DOHH2 (cell line): ENCODE measurements at regions not wholly inside any gene's neighbourhood (a gene's known extent, or its start where the extent isn't known, plus 50 kb on each side); places are given as distances from the start of the nearest gene placed in this dataset.

Experiments used
- EZH2phosphoT487 ChIP-seq: fragments of 200-600 bp; sonication (generic); IDR thresholded peaks from 2 replicates; pipeline ENCODE4 v1.6.1; 2017; ENCODE audit warnings: borderline replicate concordance, mild to moderate bottlenecking, antibody characterized with exemption, low read length, moderate library complexity, mixed read lengths
- TF ChIP-seq, protein P1 (sequence below): fragments of 200-600 bp; sonication (generic); IDR thresholded peaks from one replicate; pipeline ENCODE4 v1.5.1; 2014; ENCODE audit warnings: antibody characterized with exemption, mild to moderate bottlenecking, low read depth, low read length; ENCODE audit not compliant: poor library complexity, severe bottlenecking

DNA sequence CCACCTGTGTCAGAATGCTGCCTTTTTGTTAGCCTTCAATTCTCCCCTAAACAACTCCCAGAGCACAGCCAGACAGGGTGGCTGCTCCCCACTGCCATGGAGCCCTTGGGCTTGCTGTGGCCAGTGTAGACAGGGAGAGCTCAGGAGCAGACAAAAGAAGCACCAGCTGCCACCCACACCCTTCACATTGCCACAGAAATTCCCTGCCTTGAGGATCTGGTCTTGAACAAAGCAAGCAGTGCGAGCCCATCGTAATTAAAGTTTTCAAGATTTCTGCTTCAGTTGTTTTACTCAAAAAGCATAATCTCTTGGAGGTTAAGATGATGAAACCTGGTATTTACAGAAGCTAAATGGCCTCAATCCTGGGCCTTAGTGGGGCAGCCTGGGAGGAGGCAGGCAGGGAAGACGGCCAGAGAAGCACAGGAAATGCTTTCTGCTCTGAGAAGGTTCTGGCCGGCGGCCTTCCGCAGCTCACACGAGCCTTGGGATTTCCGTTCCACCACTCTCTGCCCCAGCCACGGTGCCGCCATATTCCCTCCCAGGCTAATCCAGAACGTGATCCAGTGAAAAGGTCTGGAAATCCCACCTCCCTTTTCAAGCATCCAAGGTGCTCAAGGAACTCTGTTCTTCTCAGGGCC is 535.2 kb downstream of the BCL11B start:
- no peak for TF ChIP-seq EZH2phosphoT487
- TF ChIP-seq, protein P1, sequence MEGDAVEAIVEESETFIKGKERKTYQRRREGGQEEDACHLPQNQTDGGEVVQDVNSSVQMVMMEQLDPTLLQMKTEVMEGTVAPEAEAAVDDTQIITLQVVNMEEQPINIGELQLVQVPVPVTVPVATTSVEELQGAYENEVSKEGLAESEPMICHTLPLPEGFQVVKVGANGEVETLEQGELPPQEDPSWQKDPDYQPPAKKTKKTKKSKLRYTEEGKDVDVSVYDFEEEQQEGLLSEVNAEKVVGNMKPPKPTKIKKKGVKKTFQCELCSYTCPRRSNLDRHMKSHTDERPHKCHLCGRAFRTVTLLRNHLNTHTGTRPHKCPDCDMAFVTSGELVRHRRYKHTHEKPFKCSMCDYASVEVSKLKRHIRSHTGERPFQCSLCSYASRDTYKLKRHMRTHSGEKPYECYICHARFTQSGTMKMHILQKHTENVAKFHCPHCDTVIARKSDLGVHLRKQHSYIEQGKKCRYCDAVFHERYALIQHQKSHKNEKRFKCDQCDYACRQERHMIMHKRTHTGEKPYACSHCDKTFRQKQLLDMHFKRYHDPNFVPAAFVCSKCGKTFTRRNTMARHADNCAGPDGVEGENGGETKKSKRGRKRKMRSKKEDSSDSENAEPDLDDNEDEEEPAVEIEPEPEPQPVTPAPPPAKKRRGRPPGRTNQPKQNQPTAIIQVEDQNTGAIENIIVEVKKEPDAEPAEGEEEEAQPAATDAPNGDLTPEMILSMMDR: no peak
